NCI-H748 (cell line): ENCODE measurements at regions not wholly inside any gene's neighbourhood (a gene's known extent, or its start where the extent isn't known, plus 50 kb on each side); places are given as distances from the start of the nearest gene placed in this dataset.
"Not testable (repeated sequence)": the region's sequence is repeated elsewhere in the genome, so short reads cannot be mapped to it uniquely, and the experiment has no call there.

Experiments used
- DNase-seq: peaks from one replicate; lab custom pipeline; 2025; ENCODE audit not compliant: unreplicated experiment; lab: John Stamatoyannopoulos, UW

- no peak for DNase-seq
These were observed 52.2 kb upstream of the ABCA1 start for GRCh38 chr9:104980039-104980654.

- no peak for DNase-seq
These were observed 53.7 kb upstream of the ABCA1 start for GRCh38 chr9:104981543-104982129.

- DNase-seq, result no peak
These were observed 54.6 kb upstream of the ABCA1 start for GRCh38 chr9:104982543-104982942.

- DNase-seq, result no peak
These were observed 55.5 kb upstream of the ABCA1 start for GRCh38 chr9:104983491-104983890.

GRCh38 chr9:104984121-104984520 is 56.2 kb upstream of the ABCA1 start:
- no peak for DNase-seq

GRCh38 chr9:104984542-104984941 is 56.6 kb upstream of the ABCA1 start:
- no peak for DNase-seq

GRCh38 chr9:104984948-104985347 is 57.0 kb upstream of the ABCA1 start:
- no peak for DNase-seq

GRCh38 chr9:104986096-104986495 is 58.1 kb upstream of the ABCA1 start:
- DNase-seq, result no peak

- no peak for DNase-seq
These were observed 59.8 kb upstream of the ABCA1 start for GRCh38 chr9:104987743-104988142.

GRCh38 chr9:104988539-104988938 is 60.6 kb upstream of the ABCA1 start:
- DNase-seq, result no peak

- peak; percentile 84 for DNase-seq
These were observed 63.4 kb upstream of the ABCA1 start for GRCh38 chr9:104991144-104991953.

GRCh38 chr9:104992659-104993058 is 64.7 kb upstream of the ABCA1 start:
- DNase-seq, result no peak

- no peak for DNase-seq
These were observed 65.5 kb upstream of the ABCA1 start for GRCh38 chr9:104993291-104993963.

- no peak for DNase-seq
These were observed 69.6 kb upstream of the ABCA1 start for GRCh38 chr9:104997536-104997935.

GRCh38 chr9:104999136-104999535 is 71.2 kb upstream of the ABCA1 start:
- no peak for DNase-seq

GRCh38 chr9:105000529-105000928 is 72.6 kb upstream of the ABCA1 start:
- DNase-seq, result not testable (repeated sequence)

- no peak for DNase-seq
These were observed 76.6 kb upstream of the ABCA1 start for GRCh38 chr9:105004466-105005090.

- no peak for DNase-seq
These were observed 77.2 kb upstream of the ABCA1 start for GRCh38 chr9:105005186-105005585.

- no peak for DNase-seq
These were observed 78.6 kb upstream of the ABCA1 start for GRCh38 chr9:105006514-105006913.

GRCh38 chr9:105007143-105007542 is 79.2 kb upstream of the ABCA1 start:
- no peak for DNase-seq

GRCh38 chr9:105010089-105010488 is 82.1 kb upstream of the ABCA1 start:
- DNase-seq, result not testable (repeated sequence)
